ENCODE measurements at regions not wholly inside any gene's neighbourhood (a gene's known extent, or its start where the extent isn't known, plus 50 kb on each side); places are given as distances from the start of the nearest gene placed in this dataset.

GRCh38 chr14:41403360-41403759 lies 203.3 kb upstream of the LRFN5 start:
- DNase-seq: no peak

DNA sequence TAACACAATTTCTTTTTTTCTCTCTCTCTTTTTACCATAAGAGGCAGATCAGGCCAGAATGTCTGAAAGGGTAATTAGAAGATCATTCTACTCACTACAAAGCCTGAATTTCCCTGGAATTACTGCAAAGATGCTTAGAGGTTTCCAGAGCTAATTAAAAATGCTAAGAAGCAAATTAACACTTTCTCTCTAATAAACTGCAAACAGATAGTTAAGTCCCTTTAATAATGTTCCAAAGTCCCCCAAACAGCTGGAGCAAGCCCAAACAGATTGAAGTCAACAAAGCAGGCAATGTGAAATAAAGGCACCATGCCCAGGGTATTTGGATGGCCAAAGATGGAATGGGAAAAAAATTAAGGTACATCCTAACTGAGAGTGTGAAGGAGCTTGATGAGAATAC lies 208.8 kb upstream of the LRFN5 start:
- no peak for DNase-seq

- DNase-seq: no peak
These were observed 213.2 kb upstream of the LRFN5 start for GRCh38 chr14:41393512-41393911.

DNA sequence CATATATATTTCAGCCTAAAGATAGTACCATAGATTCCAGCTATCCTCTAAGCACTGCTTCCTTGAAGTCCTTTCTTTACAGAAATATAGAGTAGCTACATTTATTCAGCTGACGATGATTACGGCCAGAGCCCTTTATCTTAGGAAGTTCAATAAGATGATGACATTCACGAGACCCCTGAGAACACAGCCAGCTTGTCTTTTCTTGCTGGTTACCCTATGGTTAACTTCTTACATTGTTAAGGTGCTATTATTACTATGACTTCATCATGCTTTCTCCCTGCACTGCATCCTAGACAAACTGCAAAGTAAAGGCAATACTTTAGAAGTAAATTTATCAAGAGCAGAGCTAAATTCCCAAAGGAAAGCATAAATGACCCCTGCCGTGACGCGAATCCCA lies 214.4 kb upstream of the LRFN5 start:
- DNase-seq: no peak

GRCh38 chr14:41389355-41389754 lies 217.3 kb upstream of the LRFN5 start:
- no peak for DNase-seq

DNA sequence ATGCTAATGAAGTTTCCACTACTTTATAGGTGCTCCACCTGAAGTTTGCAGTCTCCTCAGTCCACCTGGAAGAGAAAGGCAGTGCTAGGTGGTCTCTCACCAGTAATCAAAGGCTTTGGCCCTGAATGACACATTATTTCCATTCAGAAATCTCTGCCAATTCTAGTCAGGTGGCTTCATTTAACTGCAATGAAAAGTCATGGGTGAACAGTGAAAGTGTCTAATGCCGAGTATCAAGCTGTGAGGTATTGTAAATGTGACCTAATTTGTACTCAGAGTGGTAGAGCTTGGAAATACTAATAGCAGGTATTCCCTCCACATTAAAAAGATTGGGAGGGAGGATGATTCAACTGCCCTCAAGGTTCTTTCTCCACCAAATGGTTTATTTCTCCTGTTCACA lies 220.9 kb upstream of the LRFN5 start:
- DNase-seq: no peak

DNA sequence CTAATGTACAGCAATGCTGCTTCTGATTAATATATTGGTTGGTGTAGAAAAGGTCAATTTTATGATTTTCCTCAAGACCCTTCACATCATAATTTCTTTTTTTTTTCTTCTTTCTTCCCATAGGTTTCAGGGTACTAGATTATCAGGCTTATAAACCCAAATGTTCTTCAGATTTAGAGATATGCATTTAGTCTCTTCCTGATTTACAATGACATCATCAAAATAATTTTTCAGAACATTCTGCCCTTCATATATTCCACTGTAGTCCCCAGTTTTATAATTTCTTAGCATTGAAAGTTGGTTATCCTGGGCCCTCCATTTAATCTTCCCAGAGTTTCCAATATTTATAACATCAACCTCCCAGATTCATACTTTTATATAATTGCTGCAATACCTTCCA lies 226.7 kb upstream of the LRFN5 start:
- DNase-seq: no peak

GRCh38 chr14:41378526-41378925 lies 228.2 kb upstream of the LRFN5 start:
- DNase-seq: no peak

DNA sequence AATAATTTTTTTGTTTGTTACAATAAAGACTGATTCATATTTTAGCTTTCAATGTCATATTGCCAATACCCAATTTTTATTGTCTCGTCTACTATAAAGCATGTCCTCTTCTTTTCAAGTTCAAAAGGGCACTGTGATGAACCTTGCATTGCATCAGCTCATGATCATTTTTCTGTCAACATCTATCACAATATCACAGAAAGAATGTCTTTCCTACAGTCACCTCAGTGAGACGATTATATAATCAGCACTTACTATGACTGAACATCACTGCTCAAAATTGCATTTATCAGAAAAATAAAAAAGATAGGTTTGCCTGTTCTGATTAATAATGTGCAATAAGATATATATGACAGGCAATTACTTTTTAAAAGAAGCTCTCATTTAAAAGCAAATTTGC lies 228.7 kb upstream of the LRFN5 start:
- DNase-seq: no peak

DNA sequence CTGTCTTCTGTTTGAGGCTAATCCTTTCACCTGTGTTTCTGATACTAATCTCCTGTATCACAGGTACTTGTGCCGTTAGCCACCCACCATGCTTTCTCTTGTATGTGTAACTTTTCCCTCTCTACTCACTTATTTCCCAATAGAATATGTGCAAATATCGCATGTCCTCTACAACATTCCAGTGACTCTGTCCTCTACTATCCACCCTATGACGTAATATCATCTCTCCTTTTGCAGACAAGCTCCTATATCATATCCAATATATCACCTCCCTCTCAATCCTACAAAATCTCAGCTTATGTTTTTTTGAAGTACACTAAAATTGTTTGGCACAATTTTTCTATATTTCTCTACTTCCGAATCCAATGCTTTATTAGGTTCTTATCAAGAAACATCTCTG lies 232.6 kb upstream of the LRFN5 start:
- DNase-seq: no peak

- DNase-seq: no peak
These were observed 244.5 kb upstream of the LRFN5 start for GRCh38 chr14:41362139-41362538.

DNA sequence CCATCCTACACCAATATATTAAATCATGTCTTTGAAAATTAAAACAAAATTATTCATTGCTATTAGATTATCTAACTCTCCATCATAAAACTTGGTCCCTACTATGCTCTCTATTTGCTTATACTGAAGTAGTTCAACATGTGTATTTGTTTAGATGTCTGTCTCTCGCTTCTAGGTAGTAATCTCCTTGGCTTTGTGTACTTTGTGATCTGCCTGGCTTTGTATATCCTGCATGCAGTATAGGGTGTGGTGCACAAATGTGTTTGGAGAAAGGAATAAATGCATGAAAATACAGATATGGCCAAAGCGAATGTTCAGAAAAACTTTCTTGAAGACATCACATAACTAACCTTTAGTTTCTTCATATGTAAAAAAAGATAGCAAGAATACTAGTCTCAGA lies 246.6 kb upstream of the LRFN5 start:
- DNase-seq: no peak

- DNase-seq: no peak
These were observed 250.8 kb upstream of the LRFN5 start for GRCh38 chr14:41355866-41356265.

DNA sequence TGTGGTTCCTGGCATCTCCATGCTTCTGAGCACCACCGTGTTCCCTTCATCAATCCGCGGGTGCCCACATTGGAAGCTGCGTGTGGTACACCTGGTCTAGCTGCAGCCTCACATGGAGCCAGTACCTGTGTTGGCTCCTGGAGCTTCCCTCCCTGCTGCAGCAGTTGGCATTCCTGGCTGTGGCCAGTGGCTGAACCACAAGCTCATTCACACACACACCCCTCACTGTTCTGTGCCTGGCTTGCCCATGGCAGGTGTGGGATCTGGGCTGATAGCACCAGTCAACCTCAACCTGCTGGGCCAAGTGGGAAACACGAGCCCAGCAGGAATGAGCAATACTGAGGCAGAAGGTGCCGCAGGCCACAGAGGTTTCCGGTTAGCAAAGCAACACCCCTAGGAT lies 256.2 kb upstream of the LRFN5 start:
- no peak for DNase-seq

DNA sequence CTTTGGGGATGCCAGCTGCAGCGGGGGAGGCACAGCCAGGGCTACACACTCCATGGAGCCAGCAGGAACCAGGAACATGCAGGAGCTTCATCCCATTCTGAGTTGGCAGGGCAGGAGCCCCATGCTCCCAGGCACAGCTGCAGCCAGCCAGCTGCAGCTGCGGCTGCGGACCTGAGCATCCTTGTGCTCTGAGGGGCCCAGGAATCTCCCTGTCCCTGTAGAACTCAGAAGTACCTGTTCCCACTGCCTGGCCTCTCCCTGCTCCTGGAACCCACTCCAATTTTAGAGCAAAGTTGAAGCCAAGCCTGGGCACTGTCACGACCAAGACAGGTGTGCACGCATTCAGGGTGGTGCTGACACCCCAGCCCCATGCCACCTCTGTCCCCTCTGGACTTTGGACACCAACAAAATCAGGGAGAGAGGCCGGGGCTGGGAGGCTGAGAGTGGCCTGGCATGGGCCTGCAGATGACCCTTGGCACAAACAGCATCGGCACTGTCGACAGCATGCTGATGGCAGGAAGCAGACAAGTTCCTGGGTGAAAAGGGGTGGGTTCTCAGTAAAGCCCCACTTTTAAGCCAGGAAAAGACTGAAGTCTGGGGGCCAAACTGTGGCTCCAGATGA lies 257.3 kb upstream of the LRFN5 start:
- DNase-seq: no peak

GRCh38 chr14:41343857-41344256 lies 262.8 kb upstream of the LRFN5 start:
- DNase-seq: no peak

GRCh38 chr14:41313196-41313595 lies 293.5 kb upstream of the LRFN5 start:
- DNase-seq: no peak

DNA sequence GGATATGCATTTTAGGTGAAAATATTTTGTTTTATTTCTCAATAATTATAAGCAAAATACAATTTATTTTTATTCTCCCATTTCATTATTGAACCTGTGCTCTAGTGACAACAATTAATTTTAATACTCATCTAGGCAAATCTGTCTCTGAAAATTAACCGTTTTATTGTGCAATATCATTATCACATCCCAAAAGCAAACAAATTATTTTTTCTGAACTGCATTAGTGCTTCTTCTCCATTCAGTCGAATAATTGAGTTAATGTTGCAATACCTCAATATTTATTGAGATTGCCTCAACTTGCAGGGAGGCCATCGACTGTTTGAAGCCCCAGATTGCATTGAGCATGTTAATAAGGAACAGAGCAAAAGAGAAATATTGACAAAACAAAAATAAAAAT lies 303.2 kb upstream of the LRFN5 start:
- no peak for DNase-seq

- no peak for DNase-seq
These were observed 303.9 kb upstream of the LRFN5 start for GRCh38 chr14:41302776-41303175.

GRCh38 chr14:41299924-41300323 lies 306.8 kb upstream of the LRFN5 start:
- no peak for DNase-seq

DNA sequence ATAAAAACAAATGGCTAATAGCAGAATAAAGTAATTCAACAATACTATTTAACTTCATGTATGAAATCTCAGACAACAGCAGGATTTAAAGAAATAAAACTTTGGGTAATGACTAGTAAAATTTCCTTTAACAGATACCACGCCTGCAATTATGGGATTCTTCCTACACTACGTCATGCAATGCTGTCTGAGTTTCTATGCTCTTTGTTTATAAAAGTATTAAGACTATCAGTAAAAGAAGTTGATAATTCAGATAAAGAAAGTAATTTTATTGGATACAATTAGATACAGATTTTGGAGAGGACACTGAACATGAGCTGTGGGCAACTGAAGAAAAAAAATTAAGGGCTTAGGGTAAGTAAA lies 308.4 kb upstream of the LRFN5 start:
- DNase-seq: no peak

DNA sequence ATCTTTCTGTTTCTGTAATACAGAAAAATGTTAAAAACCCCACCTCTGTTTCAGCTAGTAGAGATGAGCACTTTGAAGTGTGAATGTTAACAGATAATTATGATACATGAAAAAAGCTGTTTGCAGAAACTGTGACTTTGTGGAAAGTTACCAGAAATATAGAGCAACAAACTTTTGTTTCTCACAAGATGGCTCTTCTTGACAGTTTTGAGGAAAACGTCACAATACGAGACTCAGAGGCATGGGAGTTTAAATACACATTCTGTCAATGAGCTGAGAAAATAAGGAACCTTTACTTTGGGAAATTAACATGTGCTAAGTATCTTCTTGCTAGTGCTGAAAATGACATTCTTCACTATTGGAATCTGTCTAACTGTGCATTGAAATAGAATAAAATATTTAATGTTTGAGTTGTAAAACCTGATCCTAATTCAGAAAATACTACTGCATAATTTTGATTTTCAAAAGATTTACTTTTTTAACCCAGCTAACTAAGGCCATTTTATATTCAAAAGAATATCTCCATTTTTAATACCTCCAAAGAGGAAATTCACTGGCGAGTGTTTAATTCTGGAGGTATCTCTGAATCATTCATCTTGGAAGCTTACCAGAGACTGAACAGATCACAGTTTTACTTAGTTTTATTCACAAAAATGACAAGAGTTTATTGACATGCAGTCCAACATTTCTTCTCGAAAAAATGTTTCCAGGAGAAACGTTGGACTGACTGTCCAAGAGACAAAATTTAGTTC lies 308.9 kb upstream of the LRFN5 start:
- no peak for DNase-seq

DNA sequence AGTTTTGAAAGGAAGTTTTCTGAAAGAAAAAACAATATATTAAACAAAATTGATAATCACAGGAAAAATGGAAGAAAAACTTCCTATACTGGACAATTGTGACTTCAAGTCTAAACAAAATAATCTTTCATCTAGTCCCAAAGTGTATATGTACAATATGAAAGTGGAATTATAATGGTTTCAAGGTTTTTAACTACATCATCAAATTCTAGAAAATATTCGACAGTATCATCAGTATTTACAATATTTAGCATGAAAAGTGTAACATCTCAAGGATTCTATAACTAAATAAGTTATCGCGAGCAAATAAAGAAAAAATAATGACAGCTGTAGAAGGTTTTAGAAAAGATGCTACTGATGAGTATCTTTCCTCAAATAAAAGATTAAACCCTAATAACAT lies 310.9 kb upstream of the LRFN5 start:
- no peak for DNase-seq

DNA sequence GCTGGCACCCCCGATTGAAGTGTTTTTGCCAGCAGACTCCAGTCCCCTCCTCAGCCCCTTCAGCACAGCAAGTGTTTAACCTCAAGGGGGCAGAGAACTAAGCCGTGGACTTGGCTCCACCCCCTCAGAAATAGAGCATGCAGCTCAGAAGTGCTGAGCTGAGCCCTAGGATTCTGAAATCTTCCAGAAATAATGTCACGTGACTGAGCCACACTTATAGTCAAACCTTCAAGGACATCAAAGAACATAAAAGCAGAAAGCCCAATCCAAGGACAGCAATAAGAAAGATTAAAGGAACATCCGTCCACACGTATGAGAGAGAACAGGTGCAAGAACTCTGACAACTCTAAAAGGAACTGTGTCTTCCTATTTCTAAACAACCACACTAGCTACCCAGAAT lies 317.7 kb upstream of the LRFN5 start:
- DNase-seq: no peak

DNA sequence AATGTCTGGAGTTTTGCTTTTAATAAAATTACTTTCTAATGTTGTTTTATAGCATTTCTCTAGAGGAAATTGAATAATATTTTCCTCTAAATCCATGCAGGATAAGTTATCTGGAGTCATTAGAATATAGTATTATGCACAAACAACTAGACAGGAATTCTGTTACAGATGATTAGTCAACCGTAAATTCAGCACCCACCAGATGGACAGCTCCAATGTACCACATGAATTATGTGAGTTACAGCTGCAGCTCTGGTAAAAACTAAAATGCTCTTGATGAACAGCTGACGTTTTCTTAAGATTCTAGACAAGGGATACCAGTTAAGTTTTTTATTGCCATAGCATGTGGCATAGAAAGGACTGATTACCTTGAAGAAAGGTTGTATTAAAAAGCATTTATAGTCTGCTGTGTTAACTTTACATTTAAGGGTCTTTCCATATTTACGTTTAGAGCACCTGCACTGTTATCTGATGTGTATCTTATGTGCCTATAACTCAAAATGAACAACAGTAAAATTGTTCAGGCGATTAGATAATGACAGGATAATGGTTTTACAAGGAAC lies 321.4 kb upstream of the LRFN5 start:
- DNase-seq: no peak
